Activated T-cell treated with anti-CD3 and anti-CD28 coated beads for 1 hour (primary cell): ENCODE measurements at regions not wholly inside any gene's neighbourhood (a gene's known extent, or its start where the extent isn't known, plus 50 kb on each side); places are given as distances from the start of the nearest gene placed in this dataset.

Experiments used
- DNase-seq: peaks from one replicate; pipeline ENCODE4 v3.0.0-alpha.2; 2020; ENCODE audit warnings: low read depth

DNA sequence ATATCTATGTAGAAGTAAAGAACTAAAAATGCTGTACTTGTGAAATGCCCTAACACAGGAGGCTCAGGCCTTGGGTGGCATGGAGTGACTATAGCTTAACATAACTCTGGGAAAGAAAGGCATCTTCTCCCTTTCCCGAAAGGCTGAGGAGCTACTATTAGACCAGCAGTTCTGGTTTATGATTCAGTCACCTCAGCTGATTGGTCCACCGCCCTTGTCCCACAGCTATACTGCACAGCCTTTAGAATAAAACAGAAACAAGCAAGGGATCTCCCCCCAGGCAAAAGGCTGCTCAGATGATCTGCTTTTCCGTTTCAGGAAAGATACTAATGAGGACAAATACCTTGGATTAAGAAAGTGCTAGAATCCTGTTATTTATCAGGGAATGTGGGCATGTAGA is 171.3 kb downstream of the SNCA start:
- no peak for DNase-seq

GRCh38 chr4:89664521-89664920 is 172.4 kb downstream of the SNCA start:
- DNase-seq = no peak

GRCh38 chr4:89661173-89661899 is 175.6 kb downstream of the SNCA start:
- DNase-seq = no peak

DNA sequence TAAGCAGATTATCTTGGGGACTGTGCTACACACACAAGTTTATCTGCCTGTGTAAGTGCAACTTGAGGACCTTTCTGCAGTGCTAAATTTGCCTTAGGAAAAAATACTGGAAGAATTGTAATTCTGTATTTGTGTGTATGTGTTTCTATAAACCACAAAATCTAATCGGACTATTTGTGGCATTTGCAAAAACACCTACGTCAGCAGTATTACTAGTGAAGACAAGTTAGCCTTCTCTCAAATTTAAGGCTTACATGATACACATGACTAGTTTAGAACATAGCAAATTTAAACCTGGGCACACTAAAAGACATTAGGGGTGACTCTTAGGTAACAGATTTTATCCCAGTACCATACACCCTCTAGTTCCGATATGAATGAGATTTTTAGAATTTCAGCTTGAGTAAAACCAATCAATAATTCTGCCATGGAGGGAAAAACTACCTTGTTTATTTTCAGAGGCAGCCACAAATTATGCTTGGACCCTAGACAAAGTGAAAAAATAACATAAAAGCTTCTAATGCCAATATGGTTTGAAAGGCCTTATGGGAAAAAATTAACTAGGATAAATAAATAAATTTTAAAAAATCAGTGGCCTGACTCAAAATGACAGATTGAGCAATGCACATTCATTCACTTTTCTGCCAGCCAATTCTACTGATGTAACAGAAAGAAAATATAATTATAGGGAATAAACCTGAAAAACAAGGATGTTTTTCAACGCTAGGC is 176.4 kb downstream of the SNCA start:
- DNase-seq = no peak

DNA sequence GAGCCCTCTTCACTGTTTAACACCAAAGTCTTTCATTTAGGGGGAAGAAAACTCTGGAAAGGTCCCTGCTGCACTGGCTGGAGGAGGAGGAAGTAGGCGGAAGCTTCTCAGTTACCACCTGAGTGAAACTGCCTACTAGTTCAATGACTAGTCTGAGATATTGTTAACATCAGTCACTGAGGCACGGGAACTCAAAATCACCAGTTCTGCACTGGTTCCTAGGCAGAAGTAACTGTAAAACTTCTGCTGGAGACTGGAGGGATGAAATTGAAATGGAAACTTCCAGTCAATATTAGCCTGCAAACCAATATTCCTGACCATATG is 178.3 kb downstream of the SNCA start:
- DNase-seq = no peak

GRCh38 chr4:89657931-89658700 is 178.8 kb downstream of the SNCA start:
- no peak for DNase-seq

GRCh38 chr4:89653012-89653411 is 183.9 kb downstream of the SNCA start:
- DNase-seq = no peak

DNA sequence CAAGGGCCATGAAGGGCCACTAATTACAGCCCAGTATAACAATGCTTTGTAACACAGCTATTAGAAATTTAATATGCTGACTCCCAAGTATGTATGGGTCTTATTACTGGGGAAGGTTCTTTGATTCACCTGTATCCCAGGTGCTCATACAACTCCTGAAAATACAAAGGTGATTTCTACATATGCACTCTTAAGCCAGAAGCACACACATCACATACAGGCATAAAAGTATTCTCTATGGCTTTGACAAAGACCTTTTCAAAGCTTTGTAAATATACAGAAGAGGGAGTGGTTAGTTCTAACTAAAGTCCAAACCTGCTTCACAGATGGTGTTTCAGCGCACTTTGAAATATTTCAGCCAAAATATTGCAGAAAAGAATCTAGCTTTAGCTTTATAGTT is 191.5 kb downstream of the SNCA start:
- no peak for DNase-seq

GRCh38 chr4:89641367-89641687 is 195.6 kb downstream of the SNCA start:
- DNase-seq = no peak

DNA sequence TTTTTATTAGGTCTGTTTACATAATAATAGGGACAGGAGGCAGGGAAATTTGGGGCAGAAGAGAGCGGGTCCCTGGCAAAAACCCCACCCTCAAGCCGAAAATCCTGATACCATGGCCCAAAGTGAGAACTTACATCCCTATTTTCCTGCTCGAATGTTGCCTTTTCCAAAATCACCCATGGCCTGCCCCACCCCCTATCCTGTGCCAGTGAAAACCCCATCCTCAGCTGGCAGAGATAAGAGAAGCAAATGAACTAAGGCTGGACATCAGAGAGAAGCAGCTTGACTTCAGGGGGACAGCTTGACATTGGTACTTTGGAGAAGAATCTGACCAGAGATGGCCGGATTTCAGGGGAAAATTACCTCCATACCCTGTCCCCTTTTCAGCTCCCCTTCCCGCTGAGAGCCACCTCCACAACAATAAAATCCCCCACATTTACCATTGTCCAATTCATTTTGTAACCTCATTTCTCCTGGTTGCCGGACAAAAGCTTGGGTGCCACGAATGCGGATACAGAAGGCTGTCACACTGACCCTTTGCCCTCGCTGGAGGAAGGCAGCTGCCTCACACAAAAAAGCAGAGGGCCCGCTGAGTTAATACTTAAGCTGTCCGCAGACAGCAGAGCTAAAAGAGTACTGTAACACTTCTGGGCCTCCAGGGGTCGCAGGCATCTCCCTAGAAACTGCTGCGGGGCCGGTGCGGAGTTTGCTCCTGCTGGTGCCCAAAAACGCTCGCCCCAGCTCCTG is 196.2 kb downstream of the SNCA start:
- DNase-seq = no peak

GRCh38 chr4:89639395-89639794 is 197.6 kb downstream of the SNCA start:
- DNase-seq = no peak

DNA sequence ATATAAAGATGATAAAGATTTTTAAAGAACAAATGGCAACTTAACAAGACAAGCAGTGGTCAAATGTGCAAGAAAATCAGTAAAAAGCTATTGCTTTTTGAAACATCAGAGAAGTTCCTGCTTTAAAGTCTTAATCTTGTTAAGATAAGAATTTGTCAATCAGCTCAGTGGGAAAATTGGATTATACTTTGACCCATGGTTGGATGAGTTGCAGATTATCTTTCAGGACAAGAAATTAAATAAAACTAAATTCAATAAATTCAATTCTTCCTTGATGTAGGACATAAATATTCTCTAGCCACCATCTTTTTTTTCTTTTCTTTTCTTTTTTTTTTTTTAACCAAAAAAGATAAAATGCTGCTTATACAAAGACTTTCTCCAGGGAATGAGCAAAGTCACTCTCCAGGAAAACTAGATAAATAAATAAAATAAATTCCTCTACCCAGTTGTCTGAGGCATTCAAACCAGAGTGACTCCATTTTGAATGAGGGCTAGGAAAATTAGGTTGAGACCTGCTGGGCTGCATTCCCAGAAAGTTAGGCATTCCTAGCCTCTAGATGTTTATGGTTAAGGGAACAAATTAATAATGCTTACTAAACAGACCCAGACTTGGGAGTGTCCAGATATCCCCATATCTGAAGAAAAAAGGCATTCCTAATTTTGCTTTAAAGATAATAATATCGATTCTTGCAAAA is 211.2 kb downstream of the SNCA start:
- no peak for DNase-seq

DNA sequence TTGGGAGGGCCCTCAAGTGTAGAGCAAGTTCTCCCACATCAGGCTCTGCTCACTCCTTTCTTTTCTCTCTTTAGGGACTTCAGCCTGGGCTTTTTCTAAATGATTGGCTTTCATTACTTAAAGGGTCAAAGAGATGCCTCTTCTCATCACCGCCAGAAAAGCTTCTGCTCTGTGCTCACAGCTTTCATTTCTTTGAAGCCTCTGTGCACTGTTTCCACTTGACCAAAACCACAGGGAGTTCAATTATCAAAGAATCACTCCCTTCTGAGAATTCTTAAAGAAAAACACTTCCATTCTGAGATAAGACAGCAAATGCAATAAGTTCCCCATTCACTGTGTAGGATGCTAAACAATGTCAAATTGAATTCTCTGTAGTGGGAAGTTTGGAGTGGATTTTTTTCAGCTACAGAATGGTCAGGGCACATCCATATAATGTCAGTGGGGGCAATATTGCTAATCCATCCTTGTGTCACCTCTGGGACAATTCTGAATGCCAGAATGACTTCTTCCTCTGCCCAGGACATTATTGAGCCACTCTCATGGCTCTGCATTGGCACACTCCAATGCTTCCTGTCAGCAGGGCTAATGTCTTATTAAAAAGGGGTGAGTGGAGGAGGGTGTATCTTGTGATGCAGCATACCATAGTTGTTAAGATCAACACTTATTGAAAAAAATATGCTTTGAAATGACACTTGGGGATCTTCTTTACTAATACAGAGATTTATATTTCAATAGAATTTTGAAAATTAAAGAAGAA is 217.6 kb downstream of the SNCA start:
- no peak for DNase-seq

- DNase-seq = no peak
These were observed 218.8 kb downstream of the SNCA start for GRCh38 chr4:89618151-89618550.

DNA sequence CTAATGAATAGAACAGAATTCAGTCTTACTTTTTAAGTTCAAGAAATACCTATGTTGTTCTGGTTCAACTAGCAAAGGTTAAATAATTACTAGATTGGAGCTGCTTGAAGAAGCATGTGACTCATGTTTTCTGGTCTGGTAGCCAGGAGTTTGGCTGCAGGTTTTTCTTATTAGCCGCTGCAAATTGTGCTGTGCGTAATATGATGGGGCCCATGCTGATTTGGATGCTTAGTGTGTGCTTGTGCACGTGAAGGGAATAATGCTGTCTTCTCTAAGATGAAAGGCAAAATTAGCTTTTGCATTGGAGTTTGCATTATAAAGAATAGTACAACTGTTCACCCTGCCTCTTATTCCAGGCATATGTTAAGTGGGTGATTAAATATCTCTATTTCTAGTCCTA is 219.6 kb downstream of the SNCA start:
- no peak for DNase-seq

DNA sequence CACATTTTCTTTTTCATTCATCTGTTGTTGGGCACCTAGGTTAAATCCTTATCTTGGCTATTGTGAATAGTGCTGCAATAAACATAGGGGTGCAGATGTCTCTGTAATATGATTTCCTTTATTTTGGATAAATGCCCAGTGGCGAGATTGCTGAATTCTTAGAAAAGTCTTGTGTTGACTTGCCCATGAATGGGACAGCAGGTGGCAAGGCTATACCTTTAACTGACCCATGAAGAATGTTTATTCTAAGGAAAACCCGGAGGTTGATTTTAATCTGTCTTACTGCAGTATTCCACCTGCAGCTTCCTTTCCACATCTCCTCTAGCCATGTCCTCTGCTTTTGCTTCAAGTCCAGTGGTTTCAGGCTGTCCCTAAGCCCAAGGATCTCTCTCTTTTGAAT is 220.6 kb downstream of the SNCA start:
- DNase-seq = no peak

DNA sequence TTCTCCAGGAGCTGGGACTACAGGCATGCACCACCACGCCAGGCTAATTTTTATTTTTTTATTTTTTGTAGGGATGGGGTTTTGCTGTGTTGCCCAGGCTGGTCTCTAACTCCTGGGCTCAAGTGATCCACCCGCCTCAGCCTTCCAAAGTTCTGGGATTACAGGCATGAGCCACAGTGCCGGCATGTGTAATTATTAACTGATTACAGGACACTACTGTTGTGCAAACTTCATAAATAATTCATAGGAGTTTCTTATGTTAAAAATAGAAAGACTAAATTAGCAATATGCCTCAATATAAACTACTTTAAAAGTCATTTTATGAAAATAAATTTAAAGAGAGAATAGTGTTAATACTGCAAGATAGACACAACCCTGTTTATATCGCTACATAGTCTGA is 221.9 kb downstream of the SNCA start:
- no peak for DNase-seq

DNA sequence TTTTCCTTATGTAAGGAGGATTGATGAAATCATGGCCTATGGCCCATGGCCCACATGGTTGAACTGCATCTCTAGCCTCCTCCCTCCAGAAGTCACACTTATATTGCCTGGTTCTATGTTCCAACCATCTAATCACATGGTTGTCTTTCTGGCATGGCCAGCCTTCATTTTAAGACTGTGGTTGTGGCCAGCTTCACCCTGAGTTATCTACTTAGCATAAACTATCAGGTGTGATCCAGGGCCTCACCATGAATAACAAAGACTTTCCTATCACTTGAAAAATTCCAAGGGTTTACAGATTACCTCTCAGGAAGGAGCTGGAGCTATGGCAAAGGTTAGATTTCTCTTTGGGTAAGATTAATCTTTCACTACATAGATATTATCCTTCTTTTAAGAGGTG is 222.8 kb downstream of the SNCA start:
- no peak for DNase-seq

- no peak for DNase-seq
These were observed 226.7 kb downstream of the SNCA start for GRCh38 chr4:89610236-89610635.

- DNase-seq = no peak
These were observed 227.2 kb downstream of the SNCA start for GRCh38 chr4:89609756-89610155.

DNA sequence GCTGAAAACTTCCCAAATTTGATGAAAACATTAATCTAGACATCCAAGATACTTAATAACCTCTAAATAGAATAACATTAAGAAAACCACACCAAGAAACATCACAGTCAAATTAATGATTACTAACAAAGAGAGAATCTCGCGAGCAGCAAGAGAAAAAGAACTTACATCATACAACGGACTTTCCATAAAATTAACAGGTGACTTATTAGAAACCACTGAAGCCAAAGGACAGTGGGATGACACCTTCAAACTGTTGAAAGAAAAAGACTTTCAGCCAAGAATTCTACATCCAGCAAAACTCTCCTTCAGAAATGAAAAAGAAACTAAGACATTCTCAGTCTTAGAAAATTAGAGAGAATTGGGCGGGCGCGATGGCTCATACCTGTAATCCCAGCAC is 232.0 kb downstream of the SNCA start:
- DNase-seq = no peak
